Hematopoietic multipotent progenitor cell (in vitro differentiated cells): ENCODE measurements at regions not wholly inside any gene's neighbourhood (a gene's known extent, or its start where the extent isn't known, plus 50 kb on each side); places are given as distances from the start of the nearest gene placed in this dataset.

Experiments used
- DNase-seq, 3 donors: peaks; one replicate each; pipeline ENCODE4 v3.0.0-alpha.2; 2011 to 2015; ENCODE audit warnings: low read depth in 2 of 3, low spot score in 2 of 3

GRCh38 chr3:84835366-84835765 is 123.4 kb upstream of the CADM2 start:
- DNase-seq = no peak

GRCh38 chr3:84836961-84837360 is 121.8 kb upstream of the CADM2 start:
- peak in 2 of 3 donors; percentile 47 to 77 for DNase-seq

GRCh38 chr3:84877092-84877491 is 81.7 kb upstream of the CADM2 start:
- no peak for DNase-seq

- DNase-seq = no peak
Measured at GRCh38 chr3:84881288-84881687, 77.5 kb upstream of the CADM2 start.

- no peak for DNase-seq
Measured at GRCh38 chr3:84885199-84885882, 73.4 kb upstream of the CADM2 start.

GRCh38 chr3:84891851-84892250 is 66.9 kb upstream of the CADM2 start:
- no peak for DNase-seq

GRCh38 chr3:84893211-84893610 is 65.6 kb upstream of the CADM2 start:
- no peak for DNase-seq

GRCh38 chr3:84904212-84904611 is 54.6 kb upstream of the CADM2 start:
- no peak for DNase-seq

GRCh38 chr3:84904816-84905555 is 53.8 kb upstream of the CADM2 start:
- DNase-seq = no peak

- no peak for DNase-seq
Measured at GRCh38 chr3:84905556-84905920, 53.3 kb upstream of the CADM2 start.

- no peak for DNase-seq
Measured at GRCh38 chr3:84906065-84906464, 52.7 kb upstream of the CADM2 start.
